H9 (cell line): ENCODE measurements at regions not wholly inside any gene's neighbourhood (a gene's known extent, or its start where the extent isn't known, plus 50 kb on each side); places are given as distances from the start of the nearest gene placed in this dataset.

Source experiments
- DNase-seq: peaks from one replicate; pipeline ENCODE4 v3.0.0-alpha.2; 2017
- H2AFZ ChIP-seq: one replicate; pipeline ENCODE4 v1.6.1; 2013; ENCODE audit warnings: mild to moderate bottlenecking, low read length, control low read depth, moderate library complexity
- H2AK5ac ChIP-seq: 2 replicates; pipeline ENCODE4 v1.6.1; 2013; ENCODE audit warnings: low read length, control low read depth, mixed read lengths; ENCODE audit not compliant: insufficient read length
- H2BK120ac ChIP-seq: one replicate; pipeline ENCODE4 v1.6.1; 2013; ENCODE audit warnings: low read depth, mild to moderate bottlenecking, low read length, control low read depth, inconsistent platforms; ENCODE audit not compliant: poor library complexity, severe bottlenecking
- H2BK12ac ChIP-seq: 2 replicates; pipeline ENCODE4 v1.6.1; 2013; ENCODE audit warnings: low read length, control low read depth, mixed read lengths, low read depth; ENCODE audit not compliant: insufficient read length
- H2BK15ac ChIP-seq: 2 replicates; pipeline ENCODE4 v1.6.1; 2013; ENCODE audit warnings: low read depth, low read length, control low read depth
- H2BK20ac ChIP-seq: one replicate; pipeline ENCODE4 v1.6.1; 2013; ENCODE audit warnings: low read depth, mild to moderate bottlenecking, low read length, control low read depth, inconsistent platforms; ENCODE audit not compliant: poor library complexity, severe bottlenecking
- H2BK5ac ChIP-seq: 2 replicates; pipeline ENCODE4 v1.6.1; 2013; ENCODE audit warnings: low read length, control low read depth, mixed read lengths; ENCODE audit not compliant: insufficient read length
- H3K14ac ChIP-seq: 2 replicates; pipeline ENCODE4 v1.6.1; 2013; ENCODE audit warnings: low read length, control low read depth; ENCODE audit not compliant: insufficient read depth
- H3K18ac ChIP-seq: 2 replicates; pipeline ENCODE4 v1.6.1; 2013; ENCODE audit warnings: low read depth, mild to moderate bottlenecking, mixed read lengths, low read length, control low read depth; ENCODE audit not compliant: insufficient read length
- H3K23ac ChIP-seq: 2 replicates; pipeline ENCODE4 v1.6.1; 2013; ENCODE audit warnings: low read length, control low read depth, mixed read lengths, low read depth; ENCODE audit not compliant: insufficient read length
- H3K23me2 ChIP-seq: 2 replicates; pipeline ENCODE4 v1.6.1; 2013; ENCODE audit warnings: low read depth, mild to moderate bottlenecking, mixed read lengths, low read length, control low read depth; ENCODE audit not compliant: insufficient read length, poor library complexity, severe bottlenecking
- H3K27ac ChIP-seq: 2 replicates; pipeline ENCODE4 v1.5.1; 2013; ENCODE audit warnings: low read length, control low read depth, mixed read lengths, low read depth; ENCODE audit not compliant: insufficient read length
- H3K27me3 ChIP-seq: 2 replicates; pipeline ENCODE4 v1.6.1; 2013; ENCODE audit warnings: low read length, control low read depth, inconsistent platforms; ENCODE audit not compliant: insufficient read depth
- H3K4ac ChIP-seq: 2 replicates; pipeline ENCODE4 v1.6.1; 2013; ENCODE audit warnings: low read depth, mild to moderate bottlenecking, control low read depth, inconsistent platforms, low read length, moderate library complexity
- H3K4me1 ChIP-seq: 2 replicates; pipeline ENCODE4 v1.6.1; 2013; ENCODE audit warnings: low read length, control low read depth, inconsistent platforms; ENCODE audit not compliant: insufficient read depth
- H3K4me2 ChIP-seq: 2 replicates; pipeline ENCODE4 v1.6.1; 2013; ENCODE audit warnings: low read length, control low read depth, mixed read lengths; ENCODE audit not compliant: insufficient read length, insufficient read depth
- H3K56ac ChIP-seq: 2 replicates; pipeline ENCODE4 v1.6.1; 2013; ENCODE audit warnings: low read depth, mild to moderate bottlenecking, mixed read lengths, low read length, control low read depth; ENCODE audit not compliant: insufficient read length
- H3K79me1 ChIP-seq: 2 replicates; pipeline ENCODE4 v1.6.1; 2013; ENCODE audit warnings: low read depth, mild to moderate bottlenecking, moderate library complexity, low read length, control low read depth, inconsistent platforms; ENCODE audit not compliant: insufficient read depth, poor library complexity, severe bottlenecking
- H3K79me2 ChIP-seq: 2 replicates; pipeline ENCODE4 v1.6.1; 2013; ENCODE audit warnings: low read length, control low read depth, inconsistent platforms; ENCODE audit not compliant: insufficient read depth
- H3K9ac ChIP-seq: 2 replicates; pipeline ENCODE4 v1.6.1; 2013; ENCODE audit warnings: low read length, control low read depth, mixed read lengths; ENCODE audit not compliant: insufficient read length; ENCODE audit errors: extremely low read depth
- H3K9me3 ChIP-seq: one replicate; pipeline ENCODE4 v1.6.1; 2013; ENCODE audit warnings: low read depth, low read length, inconsistent platforms; ENCODE audit not compliant: control insufficient read depth
- H3T11ph ChIP-seq: one replicate; pipeline ENCODE4 v1.6.1; 2013; ENCODE audit warnings: mild to moderate bottlenecking, low read length, control low read depth, inconsistent platforms
- H4K20me1 ChIP-seq: one replicate; pipeline ENCODE4 v1.6.1; 2013; ENCODE audit not compliant: control insufficient read depth, insufficient read length, insufficient read depth
- H4K5ac ChIP-seq: 2 replicates; pipeline ENCODE4 v1.6.1; 2013; ENCODE audit warnings: low read depth, mild to moderate bottlenecking, mixed read lengths, low read length, control low read depth; ENCODE audit not compliant: insufficient read length
- H4K8ac ChIP-seq: replicated peaks from 2 replicates; pipeline ENCODE4 v1.6.1; 2013; ENCODE audit warnings: low read length, control low read depth, mixed read lengths, low read depth; ENCODE audit not compliant: insufficient read length
- H4K91ac ChIP-seq: 2 replicates; pipeline ENCODE4 v1.6.1; 2013; ENCODE audit warnings: low read depth, mild to moderate bottlenecking, moderate library complexity, mixed read lengths, low read length, control low read depth; ENCODE audit not compliant: insufficient read length
- H3K27ac Mint-ChIP-seq, 3 experiments: 2 replicates in 2 of 3; 3 replicates in 1 of 3; pipeline ENCODE4 v1.8.0; 2020 to 2021; ENCODE audit warnings: mixed read lengths in 3 of 3, mild to moderate bottlenecking in 1 of 3, moderate library complexity in 1 of 3
- H3K27me3 Mint-ChIP-seq: 2 replicates; pipeline ENCODE4 v1.8.0; 2021; ENCODE audit warnings: low read depth, mild to moderate bottlenecking, moderate library complexity, mixed read lengths
- H3K36me3 Mint-ChIP-seq, 3 experiments: 2 replicates in 2 of 3; 3 replicates in 1 of 3; pipeline ENCODE4 v1.8.0; 2020 to 2021; ENCODE audit warnings: low read depth in 3 of 3, mixed read lengths in 3 of 3; ENCODE audit not compliant: insufficient read depth in 1 of 3
- H3K4me1 Mint-ChIP-seq, 2 experiments: 2 replicates each; pipeline ENCODE4 v1.8.0; 2020; ENCODE audit warnings: mixed read lengths in 2 of 2
- H3K4me3 Mint-ChIP-seq, 2 experiments: 2 replicates in 1 of 2; 3 replicates in 1 of 2; pipeline ENCODE4 v1.8.0; 2020 to 2021; ENCODE audit warnings: mild to moderate bottlenecking in 2 of 2, mixed read lengths in 2 of 2, moderate library complexity in 1 of 2
- H3K9me3 Mint-ChIP-seq, 2 experiments: 2 replicates in 1 of 2; 3 replicates in 1 of 2; pipeline ENCODE4 v1.8.0; 2020; ENCODE audit warnings: mild to moderate bottlenecking in 2 of 2, mixed read lengths in 2 of 2, moderate library complexity in 1 of 2
- WGBS: extraction: QIAGEN DNeasy Blood & Tissue Kit; methylation state at CpG from one replicate; pipeline ENCODE4 v1.1.7; 2013; ENCODE audit warnings: missing lambda C conversion rate, low lambda C conversion rate, mixed read lengths; ENCODE audit not compliant: insufficient read length; ENCODE audit errors: extremely low coverage; 5-methylcytosine and 5-hydroxymethylcytosine counted together
- TF ChIP-seq, protein P1 (sequence below): fragments of 200-600 bp; sonication (generic); conservative IDR thresholded peaks from 3 replicates; pipeline ENCODE4 v1.8.0; 2021; ENCODE audit warnings: antibody characterized with exemption, mild to moderate bottlenecking

DNA sequence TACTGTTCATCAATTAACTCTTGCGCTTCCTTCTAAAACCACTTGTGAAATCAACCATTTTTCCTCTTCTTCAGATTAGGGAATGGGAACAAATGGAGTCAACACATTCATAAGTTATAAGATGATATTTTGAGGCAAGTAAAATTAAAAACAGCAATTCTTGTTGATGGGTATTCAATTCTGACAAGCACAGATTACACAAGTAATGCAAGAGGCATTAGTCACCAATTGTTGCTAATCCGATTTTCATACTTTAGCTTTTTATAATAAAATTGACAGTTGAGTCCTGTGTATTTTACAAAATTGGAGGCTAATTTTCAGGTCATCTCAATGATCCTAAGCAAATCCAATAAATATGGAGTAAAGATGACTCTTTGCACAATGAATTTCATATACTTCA, 918.4 kb upstream of the SOX9 start:
- Mint-ChIP-seq H3K4me3 (no peak overlapping the region), H3K36me3 (no peaks in the 10 kb centered on the region), H3K27ac (no peak overlapping the region), H3K4me1 (no peaks in the 10 kb centered on the region), H3K9me3 (peaks cover 0 to 3% of the 10 kb centered on the region in 2 experiments; a peak in 1 of 5 replicates), H3K27me3 (no peaks in the 10 kb centered on the region)
- no peaks in the 10 kb centered on the region for H3K9me3 ChIP-seq
- no peak overlapping the region for H3K4me2 ChIP-seq
- H3K27ac ChIP-seq, result no peak overlapping the region
- no peak overlapping the region for H2AFZ ChIP-seq
- TF ChIP-seq, protein P1, sequence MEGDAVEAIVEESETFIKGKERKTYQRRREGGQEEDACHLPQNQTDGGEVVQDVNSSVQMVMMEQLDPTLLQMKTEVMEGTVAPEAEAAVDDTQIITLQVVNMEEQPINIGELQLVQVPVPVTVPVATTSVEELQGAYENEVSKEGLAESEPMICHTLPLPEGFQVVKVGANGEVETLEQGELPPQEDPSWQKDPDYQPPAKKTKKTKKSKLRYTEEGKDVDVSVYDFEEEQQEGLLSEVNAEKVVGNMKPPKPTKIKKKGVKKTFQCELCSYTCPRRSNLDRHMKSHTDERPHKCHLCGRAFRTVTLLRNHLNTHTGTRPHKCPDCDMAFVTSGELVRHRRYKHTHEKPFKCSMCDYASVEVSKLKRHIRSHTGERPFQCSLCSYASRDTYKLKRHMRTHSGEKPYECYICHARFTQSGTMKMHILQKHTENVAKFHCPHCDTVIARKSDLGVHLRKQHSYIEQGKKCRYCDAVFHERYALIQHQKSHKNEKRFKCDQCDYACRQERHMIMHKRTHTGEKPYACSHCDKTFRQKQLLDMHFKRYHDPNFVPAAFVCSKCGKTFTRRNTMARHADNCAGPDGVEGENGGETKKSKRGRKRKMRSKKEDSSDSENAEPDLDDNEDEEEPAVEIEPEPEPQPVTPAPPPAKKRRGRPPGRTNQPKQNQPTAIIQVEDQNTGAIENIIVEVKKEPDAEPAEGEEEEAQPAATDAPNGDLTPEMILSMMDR, result no peak
- no peak overlapping the region for H4K8ac ChIP-seq
- H2AK5ac ChIP-seq, result no peak overlapping the region
- H3K56ac ChIP-seq, result no peak overlapping the region
- H4K20me1 ChIP-seq, result no peaks in the 10 kb centered on the region
- H3K23me2 ChIP-seq, result no peaks in the 10 kb centered on the region
- H3K18ac ChIP-seq, result no peak overlapping the region
- no peak overlapping the region for H3K14ac ChIP-seq
- no peak overlapping the region for H4K91ac ChIP-seq
- no peaks in the 10 kb centered on the region for H3K4me1 ChIP-seq
- no peak overlapping the region for H3K4ac ChIP-seq
- H4K5ac ChIP-seq, result no peak overlapping the region
- no peak for DNase-seq
- no CpG with 5 or more reads among the region's 2 CpGs for WGBS
- no peak overlapping the region for H2BK12ac ChIP-seq
- no peak overlapping the region for H2BK20ac ChIP-seq
- no peaks in the 10 kb centered on the region for H3K27me3 ChIP-seq
- no peaks in the 10 kb centered on the region for H3K79me2 ChIP-seq
- no peak overlapping the region for H2BK15ac ChIP-seq
- H3K23ac ChIP-seq, result no peak overlapping the region
- no peak overlapping the region for H3K9ac ChIP-seq
- H3K79me1 ChIP-seq, result no peaks in the 10 kb centered on the region
- no peak overlapping the region for H2BK5ac ChIP-seq
- H3T11ph ChIP-seq, result no peak overlapping the region
- no peak overlapping the region for H2BK120ac ChIP-seq
